CD4-positive, alpha-beta T cell treated with Interleukin-2 at 100 ng/mL for 4 hours (primary cell): ENCODE measurements at regions not wholly inside any gene's neighbourhood (a gene's known extent, or its start where the extent isn't known, plus 50 kb on each side); places are given as distances from the start of the nearest gene placed in this dataset.

Experiments
- DNase-seq: peaks from one replicate; pipeline ENCODE4 v3.0.0-alpha.2; 2020; ENCODE audit warnings: low spot score

DNA sequence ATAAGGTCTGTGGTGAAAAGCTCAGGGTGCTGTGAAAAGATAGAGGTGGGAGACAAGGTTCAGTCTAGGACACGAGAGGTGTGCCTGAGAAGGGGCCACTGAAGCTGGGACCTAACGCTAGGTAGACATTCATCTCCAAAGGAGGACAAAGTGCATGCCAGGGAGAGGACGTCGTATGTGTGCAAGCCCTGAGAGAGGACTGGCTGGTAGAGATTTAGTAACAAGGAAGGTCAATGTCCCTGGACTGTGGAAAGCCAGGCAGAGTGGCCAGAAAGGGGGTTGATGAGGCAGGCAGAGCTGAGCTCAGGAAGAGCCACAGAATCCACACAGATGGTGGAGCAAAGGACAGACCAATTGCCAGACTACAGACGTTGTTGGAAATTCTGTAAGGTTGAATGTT, 817.6 kb downstream of the CCSER2 start:
- DNase-seq = no peak

DNA sequence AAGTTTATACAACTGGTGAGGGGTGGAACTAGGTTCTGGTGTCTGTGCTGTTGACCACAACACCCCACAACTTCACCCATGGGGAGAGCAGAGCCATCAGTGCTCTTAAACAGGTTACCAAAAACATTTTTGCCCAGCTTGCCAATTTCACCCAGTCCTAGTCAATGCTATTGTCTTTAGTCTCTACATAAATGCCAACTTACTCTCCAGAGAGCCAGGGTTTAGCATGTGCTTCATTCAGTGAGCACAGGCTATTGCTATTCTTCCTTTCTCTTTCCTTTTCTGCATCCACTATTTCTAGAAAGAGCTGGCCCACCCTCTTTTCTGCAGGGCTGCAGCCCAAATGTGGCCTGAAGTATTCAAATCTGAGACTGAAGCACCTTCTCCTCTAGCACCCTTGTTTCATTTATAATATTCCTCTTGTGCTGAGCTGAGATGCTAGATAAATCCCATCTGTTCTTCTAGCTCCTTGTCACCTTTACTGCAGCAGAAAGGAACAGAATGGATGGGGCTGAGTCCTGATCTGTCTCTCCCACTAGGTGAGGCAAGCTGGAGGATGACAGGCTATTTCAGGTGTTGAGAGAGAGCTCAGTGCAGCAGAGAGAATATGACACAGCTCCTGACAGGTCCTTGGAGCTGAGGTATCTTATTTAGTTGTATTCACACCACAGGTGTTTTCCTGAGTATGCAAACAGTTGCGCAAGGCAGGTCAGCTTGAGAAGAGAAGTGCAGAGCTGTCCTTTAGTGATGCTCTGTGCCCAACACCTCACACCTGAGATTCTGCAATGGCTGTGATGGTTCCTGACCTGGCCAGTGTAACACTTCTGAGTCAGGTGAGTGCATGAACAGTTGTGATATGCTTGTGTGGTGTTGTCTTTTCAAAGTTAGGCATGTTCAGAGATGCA, 819.2 kb downstream of the CCSER2 start:
- no peak for DNase-seq

GRCh38 chr10:85148693-85149640, 820.6 kb downstream of the CCSER2 start:
- DNase-seq = no peak

DNA sequence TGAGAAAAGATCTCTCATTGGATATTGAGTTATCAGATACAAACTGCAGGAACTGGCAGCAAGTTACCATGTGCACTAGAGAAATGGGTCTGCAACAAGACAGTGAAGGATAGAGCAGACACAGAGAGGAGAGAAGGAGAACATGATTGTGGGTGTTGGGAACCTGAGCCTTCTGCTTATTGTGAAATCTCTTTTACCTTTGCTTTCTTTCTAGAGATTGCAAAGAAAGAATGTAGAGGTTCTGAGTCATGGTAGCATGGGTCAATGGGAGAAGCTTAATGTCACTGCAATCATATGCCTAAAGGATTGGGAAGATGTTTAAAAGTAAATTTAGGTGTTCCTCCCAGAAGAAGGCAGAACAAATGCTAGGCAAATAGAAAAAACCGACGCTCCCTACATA, 821.4 kb downstream of the CCSER2 start:
- DNase-seq = no peak

GRCh38 chr10:85151506-85151905, 823.1 kb downstream of the CCSER2 start:
- no peak for DNase-seq

DNA sequence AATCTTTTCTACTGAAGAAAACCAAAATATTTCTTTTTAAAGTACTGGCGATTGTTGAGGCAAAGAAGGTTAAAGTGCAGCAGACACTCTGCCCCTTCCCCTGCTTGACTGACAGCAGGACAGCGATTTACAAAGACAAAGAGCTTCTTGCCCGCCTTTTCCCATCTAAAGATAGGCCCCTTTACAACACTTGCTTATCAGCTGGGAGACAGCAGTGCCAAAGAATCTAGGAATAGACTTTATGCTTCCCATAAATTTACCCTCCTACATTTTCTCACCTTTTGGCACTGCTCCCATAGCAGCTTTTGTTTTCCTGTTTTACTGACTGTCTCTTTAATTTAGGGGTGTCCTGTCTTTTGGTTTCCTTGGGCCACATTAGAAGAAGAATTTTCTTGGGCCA, 824.1 kb downstream of the CCSER2 start:
- no peak for DNase-seq

DNA sequence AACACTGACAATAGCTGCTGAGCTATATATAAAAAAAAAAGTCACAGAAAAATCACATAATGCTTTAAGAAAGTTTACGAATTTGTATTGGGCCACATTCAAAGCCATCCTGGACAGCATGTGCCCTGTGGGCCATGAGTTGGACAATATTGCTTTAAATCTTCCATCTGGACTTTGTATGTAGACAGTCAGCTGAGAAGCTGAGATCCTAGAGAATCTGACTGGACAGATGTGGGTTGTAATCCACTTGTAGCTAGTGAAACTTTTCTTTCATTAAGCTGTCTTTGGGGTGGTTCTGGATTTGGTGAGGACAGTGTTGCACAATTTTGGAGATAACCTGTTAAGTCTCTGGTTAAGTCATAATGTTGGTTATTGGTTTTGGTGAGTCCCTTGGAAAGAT, 824.5 kb downstream of the CCSER2 start:
- DNase-seq = no peak

- no peak for DNase-seq
Observed at GRCh38 chr10:85157206-85157605, 828.8 kb downstream of the CCSER2 start.

GRCh38 chr10:85168243-85168642, 839.9 kb downstream of the CCSER2 start:
- DNase-seq = no peak

- no peak for DNase-seq
Observed at GRCh38 chr10:85170026-85170425, 841.6 kb downstream of the CCSER2 start.

DNA sequence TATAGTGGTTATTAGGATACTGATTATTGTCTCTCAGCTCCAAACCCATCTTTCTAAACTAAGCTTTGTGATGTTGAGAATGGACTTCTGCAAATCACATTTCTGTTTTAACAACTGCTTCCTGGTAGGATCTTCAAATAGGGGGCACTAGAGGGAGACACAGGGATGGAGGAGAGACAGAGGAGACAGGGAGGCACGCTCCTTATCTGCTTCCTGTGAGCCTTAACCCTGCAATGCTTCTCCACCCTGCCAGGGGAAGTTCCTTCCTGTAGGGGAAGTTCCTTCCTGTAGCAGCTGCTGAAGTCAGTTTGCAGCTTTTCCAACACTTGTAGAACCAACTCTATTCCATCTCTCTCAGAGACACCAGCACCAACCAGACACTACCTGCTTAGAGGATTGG, 847.2 kb downstream of the CCSER2 start:
- DNase-seq = no peak

DNA sequence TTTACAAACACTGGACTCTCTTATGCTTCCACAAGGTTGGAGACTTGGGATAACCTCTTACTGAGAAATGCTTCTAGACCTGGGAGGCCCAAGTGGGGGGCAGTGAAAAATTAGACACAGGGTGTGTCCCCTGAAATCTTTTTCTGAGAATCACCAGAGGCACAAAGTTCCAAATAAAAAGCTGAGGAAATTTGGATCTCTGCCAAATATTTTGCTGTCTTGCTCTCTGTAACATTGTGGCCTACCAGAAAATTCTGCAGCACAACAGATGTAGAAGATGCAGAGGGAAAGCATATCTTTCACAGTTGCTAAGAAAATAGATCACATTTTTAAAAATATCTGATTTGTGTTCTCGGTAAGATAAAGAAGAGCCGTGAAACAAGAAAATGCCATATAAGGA, 849.4 kb downstream of the CCSER2 start:
- DNase-seq = no peak

- DNase-seq = no peak
Observed at GRCh38 chr10:85187047-85187446, 858.7 kb downstream of the CCSER2 start.

GRCh38 chr10:85188770-85189484, 860.5 kb downstream of the CCSER2 start:
- DNase-seq = no peak

GRCh38 chr10:85193796-85194195, 865.4 kb downstream of the CCSER2 start:
- no peak for DNase-seq

- no peak for DNase-seq
Observed at GRCh38 chr10:85194706-85195105, 866.3 kb downstream of the CCSER2 start.

DNA sequence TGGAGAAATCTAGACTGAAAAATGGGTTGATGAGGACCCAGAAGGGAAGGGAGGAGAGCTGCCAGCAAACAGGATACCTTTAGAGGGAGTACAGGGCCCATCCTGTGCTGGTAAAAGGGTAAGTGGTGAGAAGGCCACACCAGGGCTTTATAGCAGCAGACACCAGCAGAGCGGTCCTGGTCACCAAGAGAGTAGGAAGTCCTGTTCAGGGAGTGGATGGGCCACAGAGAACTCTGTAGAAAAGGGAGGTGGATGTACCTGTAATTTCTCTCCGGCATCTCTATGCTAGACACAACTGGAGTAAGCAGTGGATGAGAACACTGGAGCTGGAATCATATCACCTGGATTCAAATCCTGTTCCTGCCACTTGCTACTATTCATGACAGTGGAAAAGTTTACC, 867.2 kb downstream of the CCSER2 start:
- DNase-seq = no peak

DNA sequence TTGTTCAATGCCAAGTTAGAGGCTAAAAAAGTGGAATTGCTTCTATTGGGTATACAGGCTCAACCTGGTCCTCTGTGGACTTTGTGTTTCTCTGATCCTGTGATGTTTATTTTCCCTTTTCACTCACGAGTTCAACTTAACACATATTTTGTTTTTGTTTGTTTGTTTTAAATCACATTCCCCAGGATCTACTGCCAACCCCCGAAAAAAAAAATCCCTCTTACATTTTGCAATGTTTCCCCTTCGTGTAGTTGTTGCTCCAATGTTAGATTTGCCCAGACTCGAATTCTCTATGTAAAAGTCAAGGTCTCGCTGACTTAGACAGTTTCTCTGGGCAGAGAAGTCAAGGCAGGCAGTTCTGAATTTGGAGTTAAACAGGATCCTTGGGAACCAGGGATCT, 876.4 kb downstream of the CCSER2 start:
- no peak for DNase-seq

GRCh38 chr10:85212526-85212925, 884.1 kb downstream of the CCSER2 start:
- no peak for DNase-seq

GRCh38 chr10:85213493-85213892, 885.1 kb downstream of the CCSER2 start:
- no peak for DNase-seq

- no peak for DNase-seq
Observed at GRCh38 chr10:85222300-85222699, 893.9 kb downstream of the CCSER2 start.

GRCh38 chr10:85224366-85224940, 896.1 kb downstream of the CCSER2 start:
- no peak for DNase-seq
